ENCODE measurements at regions not wholly inside any gene's neighbourhood (a gene's known extent, or its start where the extent isn't known, plus 50 kb on each side); places are given as distances from the start of the nearest gene placed in this dataset.

- ATAC-seq: no peak
- TF ChIP-seq POLR2AphosphoS5 (IDR thresholded peaks at IDR 0.05) (no peak), POLR2A (IDR thresholded peaks at IDR 0.05) (no peak), CTCF (IDR thresholded peaks at IDR 0.05) (no peak)
- no peak overlapping the region for H3K4me3 ChIP-seq
- no peak overlapping the region for H3K27ac ChIP-seq
- H3K27me3 ChIP-seq: peaks cover 4% of the 10 kb centered on the region
- no peaks in the 10 kb centered on the region for H3K36me3 ChIP-seq
- H3K4me1 ChIP-seq: no peaks in the 10 kb centered on the region
- 91% methylated on average over 3 of the region's 3 CpGs; no CpG with 5 or more reads in 1 of the 2 donors for WGBS, 2 donors (ENCODE audit: low coverage in 1 of 2)
- no peaks in the 10 kb centered on the region for H3K9me3 ChIP-seq
Measured at GRCh38 chr18:22297008-22297407, 120.7 kb downstream of the CTAGE1 start.

GRCh38 chr18:22296304-22296703 is 121.4 kb downstream of the CTAGE1 start:
- H3K27me3 ChIP-seq: peaks cover 4% of the 10 kb centered on the region
- no peak for ATAC-seq
- H3K27ac ChIP-seq: no peak overlapping the region
- WGBS, 2 donors (ENCODE audit: low coverage in 1 of 2): 88 to 100% methylated on average over 1 to 3 of the region's 3 CpGs
- H3K36me3 ChIP-seq: no peaks in the 10 kb centered on the region
- H3K4me3 ChIP-seq: no peak overlapping the region
- H3K4me1 ChIP-seq: no peaks in the 10 kb centered on the region
- TF ChIP-seq POLR2A (IDR thresholded peaks at IDR 0.05) (no peak), CTCF (IDR thresholded peaks at IDR 0.05) (no peak), POLR2AphosphoS5 (IDR thresholded peaks at IDR 0.05) (no peak), EP300 (IDR thresholded peaks at IDR 0.05) (no peak)
- H3K9me3 ChIP-seq: no peaks in the 10 kb centered on the region

- Histone ChIP-seq H3K27ac (no peak overlapping the region), H3K4me1 (no peaks in the 10 kb centered on the region), H3K36me3 (no peaks in the 10 kb centered on the region), H3K4me3 (no peak overlapping the region), H3K9me3 (peaks cover 0 to 17% (median 0%) of the 10 kb centered on the region in 3 donors), H3K27me3 (peaks cover 4% of the 10 kb centered on the region)
- ATAC-seq: no peak
- no peak for TF ChIP-seq POLR2A (IDR thresholded peaks at IDR 0.05)
- TF ChIP-seq POLR2AphosphoS5 (IDR thresholded peaks at IDR 0.05): no peak
- no peak for TF ChIP-seq CTCF (IDR thresholded peaks at IDR 0.05)
- no peak for TF ChIP-seq EP300 (IDR thresholded peaks at IDR 0.05)
- 0 to 33% methylated on average over 1 of the region's 1 CpG for WGBS, 2 donors (ENCODE audit: low coverage in 1 of 2)
Measured at GRCh38 chr18:22293417-22293816, 124.0 kb downstream of the GATA6 start.

- Histone ChIP-seq H3K27me3 (no peaks in the 10 kb centered on the region), H3K4me3 (no peak overlapping the region), H3K4me1 (no peaks in the 10 kb centered on the region), H3K36me3 (no peaks in the 10 kb centered on the region), H3K9me3 (peaks cover 0 to 24% (median 0%) of the 10 kb centered on the region in 3 donors), H3K27ac (no peak overlapping the region)
- WGBS, 2 donors (ENCODE audit: low coverage in 1 of 2): 86 to 100% methylated on average over 1 of the region's 1 CpG
- ATAC-seq: no peak
- TF ChIP-seq POLR2A (IDR thresholded peaks at IDR 0.05) (no peak), EP300 (IDR thresholded peaks at IDR 0.05) (no peak), POLR2AphosphoS5 (IDR thresholded peaks at IDR 0.05) (no peak), CTCF (IDR thresholded peaks at IDR 0.05) (no peak)
Measured at GRCh38 chr18:22290004-22290403, 120.6 kb downstream of the GATA6 start.

GRCh38 chr18:22286585-22286984 is 117.2 kb downstream of the GATA6 start:
- peaks cover 0 to 24% (median 0%) of the 10 kb centered on the region in 3 donors for H3K9me3 ChIP-seq
- H3K4me1 ChIP-seq: no peaks in the 10 kb centered on the region
- TF ChIP-seq EP300 (IDR thresholded peaks at IDR 0.05): no peak
- TF ChIP-seq POLR2AphosphoS5 (IDR thresholded peaks at IDR 0.05): no peak
- no peak for TF ChIP-seq CTCF (IDR thresholded peaks at IDR 0.05)
- no peak for TF ChIP-seq POLR2A (IDR thresholded peaks at IDR 0.05)
- peak; percentile 47 for ATAC-seq
- 19 to 25% methylated on average over 5 of the region's 5 CpGs for WGBS, 2 donors (ENCODE audit: low coverage in 1 of 2)
- H3K27me3 ChIP-seq: no peaks in the 10 kb centered on the region
- H3K27ac ChIP-seq: no peak overlapping the region
- H3K4me3 ChIP-seq: no peak overlapping the region
- H3K36me3 ChIP-seq: no peaks in the 10 kb centered on the region

Measured in gastroesophageal sphincter (tissue), 4 donors.